HUDEP-2 (cell line): ENCODE measurements at regions not wholly inside any gene's neighbourhood (a gene's known extent, or its start where the extent isn't known, plus 50 kb on each side); places are given as distances from the start of the nearest gene placed in this dataset.

Source experiments
- DNase-seq, 76 experiments: peaks; one replicate each; lab custom pipeline; 2025; ENCODE audit not compliant: unreplicated experiment in 76 of 76; lab: John Stamatoyannopoulos, UW

DNA sequence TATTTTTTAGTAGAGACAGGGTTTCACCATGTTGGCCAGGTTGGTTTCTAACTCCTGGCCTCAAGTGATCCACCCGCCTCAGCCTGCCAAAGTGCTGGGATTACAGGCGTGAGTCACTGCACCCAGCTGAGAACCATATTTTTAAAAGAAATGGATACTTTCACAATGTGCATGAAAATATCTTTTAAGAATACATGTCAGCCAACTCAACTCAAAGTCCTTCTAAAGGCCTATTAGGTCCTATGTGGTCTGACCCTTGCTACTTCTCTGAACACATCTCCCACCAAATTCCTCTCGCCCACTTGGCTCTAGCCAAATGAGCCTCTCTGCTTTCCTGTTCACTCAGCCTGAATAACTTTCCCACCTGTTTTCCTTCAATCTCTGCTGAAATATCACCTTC, 119.6 kb downstream of the MTX2 start:
- DNase-seq: no peak

DNA sequence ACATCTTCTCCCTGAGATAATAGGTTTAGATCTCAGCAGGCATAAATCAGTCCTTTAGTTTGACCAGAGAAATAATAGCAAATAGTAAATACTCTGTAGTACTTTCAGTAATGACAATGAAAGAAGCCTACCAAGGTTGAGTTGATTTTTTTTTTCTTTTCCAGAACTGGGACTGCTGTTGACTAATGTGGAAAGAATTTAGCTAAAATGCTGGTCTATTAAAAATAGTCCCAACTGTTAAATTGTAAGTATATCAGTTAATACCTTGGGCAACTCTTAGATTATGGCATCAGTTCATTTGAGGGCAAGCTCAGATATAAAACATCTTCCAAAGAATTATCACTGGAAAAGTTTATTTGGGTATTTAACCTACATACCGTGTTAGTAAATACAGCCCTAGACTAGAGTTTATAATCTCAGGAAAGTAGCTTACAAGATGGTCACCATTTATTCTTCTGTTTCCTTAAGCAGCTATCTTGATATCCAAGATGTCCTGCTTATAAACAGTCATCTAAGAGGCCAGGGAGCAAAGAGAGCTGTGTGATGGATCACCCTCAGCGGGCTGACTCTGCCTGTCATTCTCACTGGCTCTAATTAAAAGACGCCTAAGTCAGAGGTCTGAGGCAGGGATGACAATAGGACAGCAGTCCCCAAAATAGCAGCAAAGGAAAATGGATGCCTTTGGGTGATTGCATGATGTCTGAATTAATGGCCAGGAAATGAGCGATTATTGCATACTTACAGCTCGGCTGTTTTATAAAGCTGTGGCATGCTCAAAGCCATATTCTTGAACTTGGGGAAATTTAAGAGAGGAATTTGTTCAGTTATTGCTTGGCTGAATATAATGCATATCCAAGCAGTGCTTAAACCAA, 121.3 kb downstream of the MTX2 start:
- DNase-seq: no peak

DNA sequence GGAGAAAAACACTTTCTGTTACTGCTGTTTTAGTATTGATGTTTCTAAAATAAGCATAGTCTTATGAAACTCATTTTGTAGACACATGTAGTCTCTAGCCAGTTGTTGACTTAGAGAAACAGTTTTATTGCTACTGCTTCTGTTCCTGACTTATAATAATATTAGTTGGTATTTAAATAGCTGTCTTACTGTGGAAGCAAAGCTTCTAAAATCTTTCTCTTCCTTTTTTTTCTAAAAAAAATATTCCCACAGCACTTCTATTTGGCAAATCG, 121.8 kb downstream of the MTX2 start:
- DNase-seq: no peak

DNA sequence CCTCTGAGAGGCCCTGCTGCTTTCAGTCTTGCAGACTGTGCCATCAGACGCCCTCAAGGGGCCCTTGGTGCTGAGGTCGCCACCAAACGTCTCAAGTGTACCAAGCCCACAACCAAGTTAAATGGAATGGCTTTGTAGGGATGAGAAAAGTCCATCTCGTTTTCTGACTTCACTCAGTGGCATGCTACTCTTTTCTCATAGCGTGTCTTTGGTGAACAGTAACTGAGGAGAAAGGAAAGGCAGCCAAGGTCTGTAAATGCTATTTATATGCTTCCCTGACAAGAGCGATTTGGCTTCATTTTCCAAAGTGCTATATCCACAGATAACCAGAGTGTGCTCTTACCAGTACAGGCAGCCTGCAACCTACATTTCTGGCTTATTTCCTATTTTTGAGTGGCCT, 123.0 kb downstream of the MTX2 start:
- DNase-seq: no peak

DNA sequence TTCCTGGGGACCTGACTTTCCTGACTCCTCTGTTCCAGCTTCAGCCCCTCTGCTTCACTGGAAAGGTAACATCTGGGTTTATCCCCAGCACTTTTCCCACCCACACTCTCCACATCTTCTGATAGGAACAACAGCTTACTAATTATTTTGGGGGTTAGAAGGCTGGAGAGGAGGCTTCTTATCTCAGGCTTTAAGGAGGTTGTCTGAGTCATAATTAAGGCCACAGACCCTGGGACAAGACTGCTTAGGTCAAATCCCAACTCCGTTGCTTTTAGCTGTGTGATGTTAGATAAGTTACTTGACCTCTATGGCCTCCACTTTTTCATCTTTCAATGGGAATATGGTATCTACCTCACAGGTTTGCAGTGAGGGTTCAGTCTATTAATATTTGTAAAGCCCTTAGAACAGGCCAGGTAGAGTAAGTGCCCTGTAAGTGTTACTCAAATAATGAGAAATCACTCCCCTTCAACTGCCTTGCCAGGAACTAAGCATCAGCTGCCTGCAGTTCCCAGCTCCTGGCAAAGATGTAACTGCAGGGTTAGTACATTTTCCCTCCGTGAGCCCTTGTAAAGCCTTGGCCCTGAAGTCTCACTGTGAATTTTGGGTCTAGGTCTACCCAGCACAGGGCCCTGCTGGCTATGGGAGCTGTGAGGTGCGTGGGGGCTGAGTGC, 123.6 kb downstream of the MTX2 start:
- no peak for DNase-seq

DNA sequence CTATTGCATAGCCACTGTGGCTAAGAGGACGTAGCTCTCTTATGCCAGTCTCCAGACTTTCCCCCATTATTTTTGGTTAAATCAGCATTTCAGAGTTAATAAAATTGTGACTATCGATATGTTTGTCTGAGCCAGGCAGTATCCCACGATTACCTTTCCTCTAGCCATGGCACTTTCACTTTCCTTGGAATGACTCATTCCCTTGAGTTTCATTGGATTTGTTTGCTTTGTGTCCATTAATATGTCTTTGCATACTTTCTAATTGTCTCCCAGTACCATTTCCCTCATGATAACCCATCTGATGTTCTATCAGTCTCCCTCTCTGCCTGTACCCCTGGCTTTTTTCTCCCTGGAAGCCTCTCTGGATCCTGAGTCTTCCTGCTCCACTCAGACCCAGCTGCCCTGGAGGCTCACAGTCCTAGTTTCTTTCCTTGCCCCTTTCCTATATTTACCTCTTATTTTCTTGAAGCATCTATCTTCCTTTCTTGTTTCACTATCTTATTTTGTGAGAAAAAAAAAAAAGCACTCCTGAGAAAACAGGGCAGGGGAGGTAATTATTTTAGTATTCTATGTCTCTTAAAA, 126.1 kb downstream of the MTX2 start:
- DNase-seq: no peak

DNA sequence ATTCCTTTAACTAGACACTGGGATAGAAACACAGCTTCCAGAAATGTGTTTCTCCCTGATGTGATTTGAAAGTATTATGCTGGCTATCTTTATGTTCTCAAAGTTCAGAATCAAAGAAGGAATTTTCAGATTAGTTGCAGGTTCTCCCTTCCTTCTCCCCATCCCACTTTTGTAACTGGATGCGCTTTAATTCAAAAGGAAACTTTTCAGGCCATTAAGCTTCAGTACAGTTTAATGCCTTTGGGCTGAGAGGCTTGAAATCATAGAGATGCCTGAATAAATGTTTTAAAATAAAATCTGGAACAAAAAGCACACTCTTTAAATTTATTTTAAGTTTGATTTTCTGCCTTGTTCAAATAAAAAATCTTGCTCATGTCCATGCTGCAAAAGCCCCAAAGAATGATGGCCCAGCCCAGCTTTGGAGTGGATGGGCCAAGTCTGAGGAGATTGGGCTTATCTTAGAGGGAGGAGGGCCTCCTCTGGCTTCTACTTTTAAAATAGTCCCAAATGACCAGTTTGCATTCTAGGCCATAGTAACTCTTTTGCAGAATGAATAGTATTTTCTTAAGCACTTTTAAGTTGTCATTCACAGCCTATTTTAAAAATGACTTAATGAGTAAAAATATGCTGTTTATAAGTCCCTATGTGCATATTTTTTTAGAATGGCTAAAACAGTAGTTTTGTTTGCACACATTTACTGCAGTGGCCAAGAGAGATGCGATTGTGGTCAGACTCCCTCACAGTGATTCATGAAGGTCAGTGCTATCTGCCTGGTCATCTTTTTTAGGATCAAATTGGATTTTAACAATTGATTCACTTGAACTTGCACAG, 129.2 kb downstream of the MTX2 start:
- DNase-seq: no peak

DNA sequence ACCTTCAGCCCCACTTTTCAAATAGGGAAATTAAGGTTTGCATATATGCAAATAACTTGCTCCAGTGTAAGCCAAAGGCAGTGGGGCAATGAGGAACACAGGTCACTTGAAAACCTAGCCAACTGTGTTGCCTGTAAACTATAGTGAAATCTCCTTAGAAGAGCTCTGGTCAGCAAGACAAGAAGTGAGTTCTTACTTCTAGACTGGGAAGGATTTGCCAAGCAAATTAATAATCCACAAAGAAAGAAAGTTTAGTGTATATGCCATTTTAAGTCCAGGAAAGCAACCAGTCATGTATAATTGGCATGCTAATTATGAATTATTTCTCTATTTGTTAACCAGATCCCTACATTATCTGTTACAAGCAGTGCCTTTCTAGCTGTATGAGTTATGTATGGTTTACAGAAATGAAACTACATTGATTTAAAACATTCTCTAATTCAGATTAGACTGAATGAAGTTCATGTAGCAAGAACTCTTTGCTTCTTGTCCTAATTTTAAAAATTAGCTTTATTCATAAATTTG, 129.9 kb downstream of the MTX2 start:
- no peak for DNase-seq

DNA sequence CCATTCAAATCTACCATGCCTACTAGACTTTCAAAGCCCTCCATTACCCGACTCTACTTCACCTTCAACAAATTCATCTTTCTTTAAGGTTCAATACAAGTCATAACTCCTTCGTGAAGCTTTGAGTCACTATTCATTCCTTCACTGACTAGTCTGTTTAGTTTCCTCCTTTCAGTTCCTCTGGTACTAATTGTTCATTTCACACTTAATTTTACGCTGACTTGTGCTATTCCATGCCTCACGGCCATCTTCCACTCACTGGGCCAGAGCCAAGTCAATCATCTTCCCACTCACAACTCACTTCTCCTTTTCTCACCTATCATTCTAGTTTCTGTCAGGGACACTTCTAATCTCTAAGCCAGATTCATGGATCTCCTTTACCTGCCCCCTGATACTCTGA, 136.2 kb downstream of the MTX2 start:
- DNase-seq: no peak

DNA sequence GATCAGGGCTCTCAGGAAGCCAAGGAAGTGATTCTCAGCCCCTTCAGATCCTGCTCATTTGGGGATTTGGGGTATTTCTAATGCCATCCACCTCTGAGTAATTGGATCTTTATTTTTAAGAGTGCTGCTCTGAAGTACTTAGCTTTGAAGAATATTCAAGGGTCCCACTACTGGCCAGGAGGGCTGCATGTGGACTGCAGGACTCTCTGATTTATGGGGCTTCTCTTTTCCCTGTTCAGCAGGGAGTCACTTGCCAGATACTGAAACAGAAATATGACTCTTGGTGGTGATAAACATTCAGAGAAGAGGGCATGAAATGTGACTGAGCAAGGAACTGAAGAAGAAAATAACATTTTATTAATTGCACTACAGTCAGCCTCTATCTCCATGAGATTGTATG, 138.5 kb downstream of the MTX2 start:
- no peak for DNase-seq

DNA sequence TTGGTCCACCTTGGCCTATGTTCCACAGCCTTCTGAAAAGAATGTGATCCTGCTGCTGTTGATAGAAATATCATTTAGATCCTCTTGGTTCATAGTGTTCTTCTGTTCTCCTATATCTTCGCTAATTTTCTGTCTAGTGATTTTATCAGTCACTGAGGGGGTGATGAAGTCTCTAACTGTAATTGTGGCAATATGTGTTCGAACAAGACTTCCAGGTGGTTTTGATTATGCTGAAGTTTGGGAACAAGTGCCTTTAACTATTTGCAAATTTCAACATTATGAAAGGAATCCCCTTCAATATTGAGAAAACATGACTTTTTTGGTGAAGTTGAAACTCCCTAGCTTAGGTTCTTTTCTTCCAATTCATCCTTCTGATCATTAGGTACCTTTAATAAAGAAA, 140.4 kb downstream of the MTX2 start:
- DNase-seq: no peak

DNA sequence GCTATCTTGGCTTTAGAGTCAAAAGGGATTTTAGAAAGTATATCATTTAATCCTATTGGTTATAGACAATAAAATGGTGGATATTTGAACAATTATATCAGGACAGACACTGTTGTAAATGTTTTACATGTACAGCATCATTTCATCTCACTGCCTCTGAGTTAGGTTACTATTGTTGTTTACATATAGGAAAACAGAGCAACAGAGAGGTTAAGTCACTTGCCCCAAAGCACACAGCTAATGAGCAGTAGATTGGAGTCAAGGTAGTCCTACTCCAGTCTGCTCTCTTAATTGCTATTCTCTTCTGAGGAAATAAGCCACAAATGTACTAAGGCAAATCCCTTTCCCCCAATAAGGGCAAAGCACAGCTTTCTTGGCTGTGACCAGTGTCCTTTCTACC, 142.9 kb downstream of the MTX2 start:
- DNase-seq: no peak

DNA sequence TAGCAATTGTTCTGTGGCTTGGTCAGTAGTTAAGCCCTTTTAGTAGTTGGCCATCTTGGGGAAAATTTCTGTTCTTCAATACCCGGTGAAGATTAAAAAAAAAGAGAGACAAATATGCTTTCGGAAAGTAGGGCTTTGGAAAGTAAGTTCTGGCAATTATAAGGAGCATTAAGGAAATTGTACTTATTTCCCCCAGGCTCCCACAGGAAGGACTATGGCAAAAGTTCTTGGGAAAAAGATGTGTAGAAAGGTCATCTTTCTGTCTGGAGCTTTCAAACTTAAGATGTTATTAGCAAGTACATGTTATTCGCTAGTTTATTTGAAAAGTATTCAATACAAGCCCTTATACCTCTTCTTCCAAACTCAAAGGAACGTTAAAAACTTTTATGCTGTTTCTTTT, 144.5 kb downstream of the MTX2 start:
- DNase-seq: no peak

DNA sequence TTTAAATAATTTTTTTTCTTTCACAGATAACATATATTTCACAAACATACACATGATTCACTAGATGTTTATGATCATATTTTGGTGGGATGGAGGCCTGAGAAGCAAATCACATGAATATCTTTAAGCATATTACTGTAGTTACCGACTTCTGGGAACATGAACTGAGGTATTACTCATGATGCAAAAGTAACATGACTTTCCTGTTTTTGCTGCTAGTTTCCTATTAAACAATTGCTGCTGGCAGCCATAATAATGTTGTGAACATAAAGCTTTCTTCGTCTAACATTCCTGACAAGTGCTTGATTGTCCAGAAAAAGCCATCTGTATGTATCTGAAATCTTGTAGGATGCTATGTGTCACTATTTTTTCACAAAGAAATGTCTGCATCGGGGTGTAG, 145.4 kb downstream of the MTX2 start:
- no peak for DNase-seq

DNA sequence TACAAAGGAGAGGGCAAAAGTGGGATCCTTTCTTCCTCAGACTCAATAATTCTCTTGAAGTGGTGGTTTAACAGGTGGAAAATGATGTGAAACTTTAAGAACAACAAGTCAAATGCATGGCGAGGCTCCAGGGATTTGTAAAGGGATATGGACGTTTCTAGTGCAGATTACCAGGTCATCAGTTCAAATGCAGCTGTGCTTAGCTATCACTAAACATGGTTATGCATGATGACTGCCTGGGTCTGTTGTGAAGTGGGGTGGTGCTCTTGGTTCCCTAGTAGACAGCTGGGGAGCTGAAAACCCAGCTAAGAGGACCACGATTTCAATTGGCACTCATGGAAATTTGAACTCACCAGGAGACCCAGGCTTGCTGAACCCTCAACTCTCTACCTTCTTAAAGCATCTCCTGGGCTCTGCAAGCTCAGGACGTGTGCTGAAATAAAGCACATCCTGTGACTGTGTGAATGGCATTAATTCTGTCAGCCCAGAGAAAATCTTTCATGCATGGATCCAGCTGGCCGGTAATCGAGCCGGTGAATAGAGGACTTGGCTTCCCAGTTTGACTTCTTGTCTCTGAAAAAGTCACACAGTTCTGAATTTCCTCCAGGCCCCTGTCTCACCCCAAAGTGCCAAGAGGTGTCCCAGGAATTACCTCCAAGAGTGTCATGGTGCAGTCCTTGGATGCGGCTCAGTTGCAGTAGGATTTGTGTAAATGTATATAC, 146.1 kb downstream of the MTX2 start:
- DNase-seq: no peak

DNA sequence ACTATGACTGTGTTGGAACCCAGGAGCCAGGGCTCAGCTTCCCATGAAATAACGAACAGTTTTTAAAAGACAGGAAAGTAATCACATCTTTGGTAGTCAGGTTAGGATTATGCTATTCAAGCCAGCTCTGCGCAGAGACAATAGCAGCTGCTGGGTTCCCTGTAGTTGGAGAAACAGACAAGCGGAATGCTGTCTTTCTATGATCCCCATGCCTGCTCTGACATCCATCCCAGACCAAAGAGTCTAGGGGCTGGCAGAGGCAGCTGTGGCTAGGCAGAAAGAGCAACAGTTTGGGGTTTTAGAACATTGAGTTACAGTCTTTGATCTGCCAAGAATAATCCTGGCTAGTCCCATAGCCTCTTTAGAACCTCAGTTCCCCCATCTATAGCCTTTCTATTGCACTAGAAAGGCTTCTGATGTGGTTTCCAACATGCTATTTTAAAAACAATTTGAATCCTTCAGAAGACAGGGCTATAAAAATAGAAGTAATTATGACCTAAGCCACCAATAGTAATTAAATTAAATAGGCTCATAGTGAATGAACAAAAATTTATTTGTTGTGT, 146.8 kb downstream of the MTX2 start:
- DNase-seq: no peak

DNA sequence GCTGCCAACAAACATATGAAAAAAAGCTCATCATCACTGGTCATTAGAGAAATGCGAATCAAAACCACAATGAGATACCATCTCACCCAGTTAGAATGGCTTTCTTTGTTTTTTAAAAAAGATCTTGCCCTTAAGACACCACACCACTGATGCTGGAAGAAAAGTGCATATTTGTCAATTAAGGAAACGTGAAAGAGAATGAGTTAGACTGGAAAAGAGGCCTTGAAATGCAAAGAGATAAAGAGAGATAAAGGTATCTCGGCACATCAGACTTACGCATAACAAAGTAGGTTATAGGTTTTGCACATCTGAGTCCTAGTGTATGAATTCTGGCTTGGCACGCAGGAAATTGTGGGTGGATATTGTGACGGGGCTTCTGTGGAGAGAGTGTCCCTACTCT, 149.5 kb downstream of the MTX2 start:
- DNase-seq: no peak

DNA sequence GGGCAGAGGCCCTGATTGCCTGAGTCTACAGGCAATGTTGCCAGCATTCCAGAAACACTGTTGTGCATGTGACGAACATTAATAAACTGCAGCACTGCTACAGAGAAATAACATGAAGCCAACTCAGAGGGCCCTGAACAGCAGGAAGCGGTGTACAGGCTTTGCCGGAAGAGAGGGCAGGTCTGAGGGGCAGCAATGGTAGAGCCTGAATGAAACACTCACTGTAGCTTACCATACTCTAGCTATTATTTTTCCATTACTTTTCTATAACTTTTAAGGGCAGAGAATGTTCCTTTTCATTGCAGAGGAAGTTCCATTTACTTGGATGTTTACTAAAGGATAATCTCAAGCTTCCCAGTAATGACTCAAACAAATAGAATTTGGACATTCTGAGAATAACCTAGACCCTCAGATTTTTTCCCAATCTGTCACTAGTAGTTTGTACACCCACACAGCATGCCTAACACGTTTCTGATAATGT, 150.4 kb downstream of the MTX2 start:
- no peak for DNase-seq

DNA sequence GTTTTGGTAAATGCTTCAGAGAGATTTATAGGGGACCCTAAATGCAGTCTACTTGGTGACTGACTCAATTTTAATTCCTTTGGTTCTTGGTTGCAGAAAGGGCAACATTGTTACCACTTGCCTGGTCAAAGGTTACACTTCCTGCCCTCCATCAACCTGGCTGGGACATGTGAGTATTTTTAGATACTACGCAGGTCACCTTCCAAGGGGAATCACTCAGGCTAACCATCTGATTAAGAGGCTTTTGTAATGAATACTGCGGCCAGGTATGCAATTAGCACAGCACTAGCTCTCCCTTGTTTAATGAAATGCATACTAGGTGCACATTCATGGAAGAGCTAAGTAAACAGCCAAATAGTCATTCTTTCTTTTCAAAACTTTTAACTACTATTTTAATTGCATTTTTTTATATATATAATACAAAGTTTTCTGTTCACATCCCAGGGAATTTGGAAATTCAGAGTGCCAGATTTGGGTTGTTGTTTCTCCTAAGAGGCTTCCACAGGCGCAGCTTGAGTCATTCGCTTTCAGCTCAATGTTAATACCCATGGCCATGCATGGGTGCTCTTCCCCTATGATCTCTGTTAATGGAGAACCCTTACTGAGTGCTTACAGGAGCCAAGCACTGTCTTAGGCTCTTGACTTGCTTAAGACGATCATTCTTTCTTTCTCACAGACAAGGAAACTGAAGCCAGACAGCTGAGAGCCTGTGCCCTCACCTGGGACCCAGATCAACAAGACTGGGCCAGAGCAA, 152.2 kb downstream of the MTX2 start:
- no peak for DNase-seq
